HCT116 (cell line): ENCODE measurements at regions not wholly inside any gene's neighbourhood (a gene's known extent, or its start where the extent isn't known, plus 50 kb on each side); places are given as distances from the start of the nearest gene placed in this dataset.

Experiments used
- ATAC-seq: fragments of 200-7000 bp; cut with Tn5 transposase; 2 replicates; pipeline ENCODE4 v1.9.1; 2020; ENCODE audit warnings: mild to moderate bottlenecking, moderate library complexity
- BruUV-seq: library from RNA; stranded (reverse); fragments of 400-500 nt; replicated peaks from 2 replicates; lab custom pipeline; 2021; lab: Mats Ljungman, UMichigan
- CTCF ChIA-PET: fragments of 300-600 bp; sonication (Branson Sonifier 250); formaldehyde crosslinking; loops from one replicate; lab custom pipeline; 2021; ENCODE audit warnings: antibody characterized with exemption; lab: Charles Lee
- POLR2A ChIA-PET: fragments of 300-600, 350-600 bp; sonication (Branson Sonifier 250); formaldehyde crosslinking; loops from one replicate; lab custom pipeline; 2021; ENCODE audit warnings: antibody characterized with exemption; lab: Charles Lee
- RAD21 ChIA-PET, 2 experiments: fragments of 300-600 bp; sonication (Branson Sonifier 250); formaldehyde crosslinking; loops; one replicate each; lab custom pipeline; 2023; ENCODE audit warnings: low total read pairs in 2 of 2; ENCODE audit not compliant: uncharacterized antibody in 2 of 2, unreplicated experiment in 2 of 2, low non-redundant PET in 1 of 2; lab: Charles Lee
- DNase-seq: peaks from one replicate; pipeline ENCODE4 v3.0.0-alpha.2; 2010; ENCODE audit warnings: low read depth, low spot score
- H2AFZ ChIP-seq: fragments of 200-600 bp; shearing (Covaris generic), sonication (generic); 2 replicates; pipeline ENCODE4 v1.6.1; 2017; ENCODE audit warnings: low read depth, mixed run types, mixed read lengths, antibody characterized with exemption, low read length; ENCODE audit not compliant: poor library complexity, severe bottlenecking
- H3K27ac ChIP-seq: 2 replicates; pipeline ENCODE4 v1.5.1; 2012; ENCODE audit warnings: low read depth, low read length
- H3K27me3 ChIP-seq: fragments of 200-600 bp; sonication (generic); 2 replicates; pipeline ENCODE4 v1.6.1; 2016; ENCODE audit warnings: mixed run types, low read length, mixed read lengths; ENCODE audit not compliant: insufficient read depth
- H3K36me3 ChIP-seq, 2 experiments: fragments of 200-500 bp in 1 of 2; fragments of 200-600 bp in 1 of 2; sonication (Bioruptor generic) in 1 of 2; sonication (generic) in 1 of 2; 2 replicates each; pipeline versions ENCODE4 v1.5.1 to v1.6.1; 2014 to 2016; ENCODE audit warnings: low read length in 2 of 2, inconsistent platforms in 1 of 2, mixed read lengths in 1 of 2, mixed run types in 1 of 2; ENCODE audit not compliant: insufficient read depth in 2 of 2, control insufficient read depth in 1 of 2
- H3K4me1 ChIP-seq, 2 experiments: fragments of 200-600 bp in 1 of 2; sonication (generic) in 1 of 2; 2 replicates each; pipeline versions ENCODE4 v1.5.1 to v1.6.1; 2012 to 2017; ENCODE audit warnings: low read length in 2 of 2, inconsistent platforms in 1 of 2, mild to moderate bottlenecking in 1 of 2, mixed read lengths in 1 of 2, mixed run types in 1 of 2, moderate library complexity in 1 of 2; ENCODE audit not compliant: insufficient read depth in 2 of 2, control insufficient read depth in 1 of 2
- H3K4me2 ChIP-seq: fragments of 200-600 bp; sonication (generic); 2 replicates; pipeline ENCODE4 v1.6.1; 2017; ENCODE audit warnings: mixed run types, low read length, mixed read lengths
- H3K4me3 ChIP-seq, 2 experiments: fragments of 200-600 bp in 1 of 2; sonication (generic) in 1 of 2; replicated peaks in 1 of 2; 2 replicates each; pipeline ENCODE4 v1.5.1; 2011 to 2016; ENCODE audit warnings: low read length in 2 of 2, control low read depth in 1 of 2, low read depth in 1 of 2, mild to moderate bottlenecking in 1 of 2, mixed read lengths in 1 of 2, mixed run types in 1 of 2
- H3K79me2 ChIP-seq: fragments of 200-600 bp; sonication (generic); 2 replicates; pipeline ENCODE4 v1.6.1; 2017; ENCODE audit warnings: mild to moderate bottlenecking, mixed run types, low read length, moderate library complexity, mixed read lengths; ENCODE audit not compliant: insufficient read depth
- H3K9ac ChIP-seq: fragments of 200-600 bp; sonication (generic); 2 replicates; pipeline ENCODE4 v1.6.1; 2016; ENCODE audit warnings: low read length, mixed read lengths
- H3K9me2 ChIP-seq: fragments of 200-600 bp; sonication (generic), shearing (Covaris generic); 2 replicates; pipeline ENCODE4 v1.6.1; 2017; ENCODE audit warnings: mixed run types, mild to moderate bottlenecking, moderate library complexity; ENCODE audit not compliant: insufficient read depth
- H3K9me3 ChIP-seq, 2 experiments: fragments of 200-500 bp in 1 of 2; fragments of 200-600 bp in 1 of 2; sonication (Bioruptor generic) in 1 of 2; sonication (generic) in 1 of 2; 2 replicates each; pipeline ENCODE4 v1.6.1; 2014 to 2017; ENCODE audit warnings: low read length in 2 of 2, mixed read lengths in 2 of 2, inconsistent platforms in 1 of 2, low read depth in 1 of 2, mild to moderate bottlenecking in 1 of 2, mixed run types in 1 of 2, moderate library complexity in 1 of 2; ENCODE audit not compliant: control insufficient read depth in 1 of 2, insufficient read depth in 1 of 2
- H4K20me1 ChIP-seq: fragments of 200-600 bp; sonication (generic), shearing (Covaris generic); 2 replicates; pipeline ENCODE4 v1.6.1; 2017; ENCODE audit warnings: mixed run types, mild to moderate bottlenecking, moderate library complexity; ENCODE audit not compliant: insufficient read depth
- ATF3 ChIP-seq: IDR thresholded peaks from 2 replicates; pipeline ENCODE4 v1.6.1; 2012
- CBX3 ChIP-seq: IDR thresholded peaks from 2 replicates; pipeline ENCODE4 v1.6.1; 2012; ENCODE audit warnings: low read depth
- CEBPB ChIP-seq: IDR thresholded peaks from 2 replicates; pipeline ENCODE4 v1.6.1; 2012; ENCODE audit warnings: low read depth
- EGR1 ChIP-seq: IDR thresholded peaks from 2 replicates; pipeline ENCODE4 v1.6.1; 2012; ENCODE audit warnings: low read depth
- ELF1 ChIP-seq: IDR thresholded peaks from 2 replicates; pipeline ENCODE4 v1.6.1; 2012; ENCODE audit warnings: low read depth, borderline replicate concordance
- EZH2 ChIP-seq: fragments of 200-600 bp; sonication (generic); IDR thresholded peaks from 2 replicates; pipeline ENCODE4 v1.6.1; 2017; ENCODE audit warnings: antibody characterized with exemption, mixed run types
- EZH2phosphoT487 ChIP-seq: fragments of 200-600 bp; IDR thresholded peaks from 2 replicates; pipeline ENCODE4 v1.6.1; 2018; ENCODE audit warnings: antibody characterized with exemption, borderline replicate concordance
- FOSL1 ChIP-seq: IDR thresholded peaks from 2 replicates; pipeline ENCODE4 v1.6.1; 2012; ENCODE audit warnings: low read depth
- JUND ChIP-seq: IDR thresholded peaks from 2 replicates; pipeline ENCODE4 v1.6.1; 2012
- POLR2A ChIP-seq: IDR thresholded peaks from 2 replicates; pipeline ENCODE4 v1.7.0; 2011; ENCODE audit warnings: borderline replicate concordance; ENCODE audit not compliant: insufficient read depth, insufficient read length; ENCODE audit errors: extremely low read depth
- POLR2AphosphoS5 ChIP-seq: IDR thresholded peaks from 2 replicates; pipeline ENCODE4 v1.6.1; 2011; ENCODE audit warnings: mild to moderate bottlenecking, low read depth, low read length, moderate library complexity
- SIN3A ChIP-seq: IDR thresholded peaks from 2 replicates; pipeline ENCODE4 v1.6.1; 2012; ENCODE audit warnings: low read depth
- SP1 ChIP-seq: IDR thresholded peaks from 2 replicates; pipeline ENCODE4 v1.6.1; 2012; ENCODE audit warnings: low read depth
- SRF ChIP-seq: IDR thresholded peaks from 2 replicates; pipeline ENCODE4 v1.6.1; 2012; ENCODE audit warnings: low read depth
- TCF7L2 ChIP-seq: IDR thresholded peaks from 2 replicates; pipeline ENCODE4 v1.7.0; 2011; ENCODE audit warnings: borderline replicate concordance, inconsistent platforms; ENCODE audit not compliant: insufficient read depth, insufficient read length; ENCODE audit errors: extremely low read depth
- ZFX ChIP-seq: fragments of 450-650 bp; IDR thresholded peaks from 2 replicates; pipeline ENCODE4 v1.6.1; 2017
- ZNF274 ChIP-seq: fragments of 200-500 bp; sonication (Bioruptor generic); IDR thresholded peaks from 2 replicates; pipeline ENCODE4 v1.6.1; 2014; ENCODE audit warnings: mild to moderate bottlenecking, low read depth, low read length, inconsistent platforms
- intact Hi-C: fragments of 100-400 bp; cut with micrococcal nuclease; formaldehyde crosslinking; loops from 2 replicates; pipeline ENCODE4 v1.10.0; 2022
- TF ChIP-seq, protein P1 (sequence below), 3 experiments: fragments of 200-600 bp in 1 of 3; sonication (generic) in 1 of 3; IDR thresholded peaks in 2 of 3; conservative IDR thresholded peaks in 1 of 3; 2 replicates each; pipeline ENCODE4 v1.5.1; 2012 to 2017; ENCODE audit warnings: low read depth in 2 of 3, low read length in 2 of 3, antibody characterized with exemption in 1 of 3, borderline replicate concordance in 1 of 3, control low read depth in 1 of 3, mild to moderate bottlenecking in 1 of 3, mixed read lengths in 1 of 3, mixed run types in 1 of 3, moderate library complexity in 1 of 3; ENCODE audit not compliant: insufficient read depth in 1 of 3
- TF ChIP-seq, protein P2 (sequence below): IDR thresholded peaks from 2 replicates; pipeline ENCODE4 v1.6.1; 2012
- TF ChIP-seq, protein P3 (sequence below): IDR thresholded peaks from 2 replicates; pipeline ENCODE4 v1.6.1; 2011; ENCODE audit warnings: mild to moderate bottlenecking, low read length, moderate library complexity; ENCODE audit not compliant: insufficient replicate concordance; ENCODE audit errors: extremely low read depth

DNA sequence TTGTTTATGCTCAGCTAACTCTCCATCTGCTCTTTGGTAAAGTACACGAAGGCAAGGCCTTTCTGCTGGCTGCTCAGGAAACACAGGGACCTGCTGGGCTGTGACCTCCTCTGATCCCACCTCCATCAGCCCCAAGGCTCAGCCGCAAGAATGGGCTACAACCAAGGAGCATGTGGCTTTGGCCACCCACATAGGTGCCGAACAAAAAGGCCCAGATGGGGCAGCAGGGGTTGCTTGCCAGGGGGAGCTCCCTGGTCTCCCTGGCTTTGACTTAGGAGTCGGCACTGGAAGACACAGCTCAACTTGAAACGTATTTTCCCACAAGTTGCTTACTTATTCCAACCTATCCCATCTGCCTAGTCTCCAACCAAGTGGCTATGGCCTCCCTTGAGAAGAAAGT is 461.1 kb downstream of the ICE1 start:
- no peak for DNase-seq
- H4K20me1 ChIP-seq: no peaks in the 10 kb centered on the region
- no TSS peak for BruUV-seq
- TF ChIP-seq FOSL1: no peak
- TF ChIP-seq ZNF274: no peak
- TF ChIP-seq EZH2: no peak
- TF ChIP-seq EGR1: no peak
- no peak for TF ChIP-seq TCF7L2
- no peak for TF ChIP-seq ZFX
- no peak for TF ChIP-seq SRF
- no peak for TF ChIP-seq CBX3
- no peak for TF ChIP-seq JUND
- TF ChIP-seq EZH2phosphoT487: no peak
- no peak for TF ChIP-seq ELF1
- TF ChIP-seq SP1: no peak
- no peak for TF ChIP-seq POLR2AphosphoS5
- TF ChIP-seq SIN3A: no peak
- no peak for TF ChIP-seq ATF3
- no peak for TF ChIP-seq CEBPB
- TF ChIP-seq, protein P1, sequence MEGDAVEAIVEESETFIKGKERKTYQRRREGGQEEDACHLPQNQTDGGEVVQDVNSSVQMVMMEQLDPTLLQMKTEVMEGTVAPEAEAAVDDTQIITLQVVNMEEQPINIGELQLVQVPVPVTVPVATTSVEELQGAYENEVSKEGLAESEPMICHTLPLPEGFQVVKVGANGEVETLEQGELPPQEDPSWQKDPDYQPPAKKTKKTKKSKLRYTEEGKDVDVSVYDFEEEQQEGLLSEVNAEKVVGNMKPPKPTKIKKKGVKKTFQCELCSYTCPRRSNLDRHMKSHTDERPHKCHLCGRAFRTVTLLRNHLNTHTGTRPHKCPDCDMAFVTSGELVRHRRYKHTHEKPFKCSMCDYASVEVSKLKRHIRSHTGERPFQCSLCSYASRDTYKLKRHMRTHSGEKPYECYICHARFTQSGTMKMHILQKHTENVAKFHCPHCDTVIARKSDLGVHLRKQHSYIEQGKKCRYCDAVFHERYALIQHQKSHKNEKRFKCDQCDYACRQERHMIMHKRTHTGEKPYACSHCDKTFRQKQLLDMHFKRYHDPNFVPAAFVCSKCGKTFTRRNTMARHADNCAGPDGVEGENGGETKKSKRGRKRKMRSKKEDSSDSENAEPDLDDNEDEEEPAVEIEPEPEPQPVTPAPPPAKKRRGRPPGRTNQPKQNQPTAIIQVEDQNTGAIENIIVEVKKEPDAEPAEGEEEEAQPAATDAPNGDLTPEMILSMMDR (IDR thresholded peaks at IDR 0.05 in 2 of 3, conservative IDR thresholded peaks at IDR 0.05 in 1 of 3; ENCODE audit: borderline replicate concordance in 1 of 3, insufficient read depth in 1 of 3, low read depth in 2 of 3, low read length in 2 of 3): no peak
- TF ChIP-seq, protein P2, sequence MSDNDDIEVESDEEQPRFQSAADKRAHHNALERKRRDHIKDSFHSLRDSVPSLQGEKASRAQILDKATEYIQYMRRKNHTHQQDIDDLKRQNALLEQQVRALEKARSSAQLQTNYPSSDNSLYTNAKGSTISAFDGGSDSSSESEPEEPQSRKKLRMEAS: no peak
- TF ChIP-seq POLR2A: no peak
- TF ChIP-seq, protein P3, sequence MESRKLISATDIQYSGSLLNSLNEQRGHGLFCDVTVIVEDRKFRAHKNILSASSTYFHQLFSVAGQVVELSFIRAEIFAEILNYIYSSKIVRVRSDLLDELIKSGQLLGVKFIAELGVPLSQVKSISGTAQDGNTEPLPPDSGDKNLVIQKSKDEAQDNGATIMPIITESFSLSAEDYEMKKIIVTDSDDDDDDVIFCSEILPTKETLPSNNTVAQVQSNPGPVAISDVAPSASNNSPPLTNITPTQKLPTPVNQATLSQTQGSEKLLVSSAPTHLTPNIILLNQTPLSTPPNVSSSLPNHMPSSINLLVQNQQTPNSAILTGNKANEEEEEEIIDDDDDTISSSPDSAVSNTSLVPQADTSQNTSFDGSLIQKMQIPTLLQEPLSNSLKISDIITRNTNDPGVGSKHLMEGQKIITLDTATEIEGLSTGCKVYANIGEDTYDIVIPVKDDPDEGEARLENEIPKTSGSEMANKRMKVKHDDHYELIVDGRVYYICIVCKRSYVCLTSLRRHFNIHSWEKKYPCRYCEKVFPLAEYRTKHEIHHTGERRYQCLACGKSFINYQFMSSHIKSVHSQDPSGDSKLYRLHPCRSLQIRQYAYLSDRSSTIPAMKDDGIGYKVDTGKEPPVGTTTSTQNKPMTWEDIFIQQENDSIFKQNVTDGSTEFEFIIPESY: no peak
- TF ChIP-seq, all 23 proteins: peak for 0
- CTCF ChIA-PET: no interaction called here
- ATAC-seq: no peak
- RAD21 ChIA-PET: no interaction called here
- H3K9me2 ChIP-seq: no peaks in the 10 kb centered on the region
- H3K4me1 ChIP-seq: no peaks in the 10 kb centered on the region
- POLR2A ChIA-PET: no interaction called here
- no peaks in the 10 kb centered on the region for H3K36me3 ChIP-seq
- no peak overlapping the region for H3K4me2 ChIP-seq
- no peak overlapping the region for H3K27ac ChIP-seq
- H3K4me3 ChIP-seq: no peak overlapping the region
- intact Hi-C loops: no loop called here
- no peaks in the 10 kb centered on the region for H3K79me2 ChIP-seq
- no peaks in the 10 kb centered on the region for H3K27me3 ChIP-seq
- no peak overlapping the region for H3K9ac ChIP-seq
- no peaks in the 10 kb centered on the region for H3K9me3 ChIP-seq
- H2AFZ ChIP-seq: no peak overlapping the region
